NT2/D1 (cell line): ENCODE measurements at regions not wholly inside any gene's neighbourhood (a gene's known extent, or its start where the extent isn't known, plus 50 kb on each side); places are given as distances from the start of the nearest gene placed in this dataset.

Experiments used
- DNase-seq: peaks from one replicate; pipeline ENCODE4 v3.0.0-alpha.2; 2011; ENCODE audit warnings: low read depth, low spot score
- H3K27me3 ChIP-seq: 2 replicates; pipeline ENCODE4 v1.6.0; 2011; ENCODE audit warnings: mild to moderate bottlenecking; ENCODE audit not compliant: insufficient read length, insufficient read depth
- H3K36me3 ChIP-seq: 2 replicates; pipeline ENCODE4 v1.6.1; 2011; ENCODE audit warnings: mild to moderate bottlenecking, low read length, mixed read lengths; ENCODE audit not compliant: insufficient read depth, insufficient read length
- H3K4me1 ChIP-seq: 2 replicates; pipeline ENCODE4 v1.5.1; 2011; ENCODE audit not compliant: insufficient read depth, insufficient read length
- H3K4me3 ChIP-seq: 2 replicates; pipeline ENCODE4 v1.5.1; 2011; ENCODE audit warnings: low read depth; ENCODE audit not compliant: insufficient read length
- H3K9ac ChIP-seq: 2 replicates; pipeline ENCODE4 v1.6.0; 2011; ENCODE audit warnings: low read depth; ENCODE audit not compliant: insufficient read length
- H3K9me3 ChIP-seq: 2 replicates; pipeline ENCODE4 v1.5.1; 2011; ENCODE audit warnings: mild to moderate bottlenecking, low read length; ENCODE audit not compliant: insufficient read depth
- SUZ12 ChIP-seq: IDR thresholded peaks from 2 replicates; pipeline ENCODE4 v1.6.1; 2011; ENCODE audit not compliant: insufficient read length, insufficient read depth; ENCODE audit errors: extremely low read depth
- YY1 ChIP-seq: IDR thresholded peaks from 2 replicates; pipeline ENCODE4 v1.6.1; 2011; ENCODE audit not compliant: insufficient read length, insufficient read depth
- ZNF274 ChIP-seq: IDR thresholded peaks from 2 replicates; pipeline ENCODE4 v1.6.1; 2011; ENCODE audit warnings: mild to moderate bottlenecking, low read depth, low read length

DNA sequence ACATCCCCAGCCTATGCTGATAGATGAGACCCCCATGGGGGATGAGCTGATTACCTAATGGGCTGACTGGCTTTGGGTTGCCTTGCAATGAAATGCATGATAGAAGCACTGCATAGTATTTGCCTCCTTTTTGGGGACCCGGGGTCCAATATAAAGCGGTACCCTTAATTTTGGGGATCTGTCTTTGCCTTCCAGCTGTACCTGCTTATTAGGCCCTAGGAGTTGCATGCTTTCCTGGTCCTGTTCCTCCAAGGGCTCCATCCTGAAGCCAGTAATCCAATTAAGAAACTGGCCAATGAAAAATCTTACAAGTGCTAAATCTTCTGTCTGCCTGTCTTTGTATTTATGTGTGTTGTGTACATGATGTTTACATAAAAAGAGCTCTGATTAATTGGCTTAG lies 791.6 kb downstream of the TRIML1 start:
- Histone ChIP-seq H3K27me3 (no peaks in the 10 kb centered on the region), H3K4me3 (no peak overlapping the region), H3K36me3 (no peaks in the 10 kb centered on the region), H3K9me3 (peaks cover 12% of the 10 kb centered on the region), H3K4me1 (no peaks in the 10 kb centered on the region), H3K9ac (no peak overlapping the region)
- peak; percentile 2 for DNase-seq
- TF ChIP-seq YY1 (no peak), ZNF274 (no peak), SUZ12 (no peak)

DNA sequence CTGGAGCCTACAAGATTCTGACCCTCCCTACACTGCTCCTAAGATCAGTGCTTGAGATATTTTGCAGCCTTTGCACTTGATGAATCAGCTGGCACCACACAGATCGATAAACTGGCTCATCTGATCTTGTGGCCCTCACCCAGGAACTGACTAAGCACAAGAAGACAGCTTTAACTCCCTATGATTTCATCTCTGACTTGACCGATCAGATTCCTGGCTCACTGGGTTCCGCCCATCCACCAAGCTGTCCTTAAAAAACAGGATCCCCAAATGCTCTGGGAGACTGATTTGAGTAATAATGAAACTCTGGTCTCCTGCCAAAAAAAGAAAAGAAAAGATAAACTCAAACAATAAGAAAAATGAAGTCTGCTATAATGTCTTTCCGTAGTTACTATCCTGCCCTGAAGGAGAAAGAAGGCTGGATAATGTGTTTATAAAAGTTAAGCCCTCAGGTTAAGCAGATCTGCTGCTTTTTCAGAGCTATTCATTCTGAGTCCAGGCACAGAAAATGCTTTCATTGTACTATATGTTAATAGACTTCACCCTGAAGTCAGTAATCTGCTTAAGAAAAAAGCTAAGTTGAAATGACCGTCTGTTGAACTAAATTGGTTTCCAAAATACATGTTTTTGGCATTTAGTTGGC lies 795.2 kb downstream of the TRIML1 start:
- DNase-seq, result no peak
- TF ChIP-seq ZNF274, result no peak
- TF ChIP-seq YY1, result no peak
- no peak for TF ChIP-seq SUZ12

DNA sequence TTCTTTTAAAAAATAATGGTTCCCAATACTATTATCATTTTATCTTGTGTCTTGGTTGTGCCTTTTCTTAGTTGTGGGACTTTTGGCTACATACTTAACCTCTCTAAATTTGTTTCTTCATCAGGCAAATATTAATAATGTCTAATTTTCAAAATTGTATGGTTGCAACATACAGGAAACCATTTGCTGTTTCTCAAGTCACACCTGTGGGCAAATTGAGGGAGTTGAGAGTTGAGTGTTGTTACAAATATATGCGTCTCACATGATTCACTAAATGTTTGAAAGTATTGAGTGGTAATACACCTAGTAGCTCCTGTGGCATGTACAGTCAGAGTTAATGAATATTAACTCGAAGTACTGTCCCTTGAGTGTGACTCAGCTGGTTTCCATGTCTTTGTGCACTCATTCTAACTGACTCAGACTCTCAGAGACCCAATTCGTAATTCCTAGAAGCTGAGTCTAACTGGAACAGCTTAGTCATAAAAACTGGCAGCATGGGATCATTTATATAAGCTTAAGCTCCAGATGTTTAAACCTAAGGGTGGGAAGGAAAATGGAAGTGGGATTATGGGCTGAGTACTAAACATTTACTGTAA lies 802.4 kb downstream of the TRIML1 start:
- Histone ChIP-seq H3K4me3 (no peak overlapping the region), H3K27me3 (no peaks in the 10 kb centered on the region), H3K36me3 (no peaks in the 10 kb centered on the region), H3K9me3 (no peaks in the 10 kb centered on the region), H3K9ac (no peak overlapping the region), H3K4me1 (no peaks in the 10 kb centered on the region)
- DNase-seq, result no peak
- no peak for TF ChIP-seq SUZ12
- TF ChIP-seq YY1, result no peak
- TF ChIP-seq ZNF274, result no peak

More for the DNA sequence above, 795.2 kb downstream of the TRIML1 start:
- Histone ChIP-seq H3K9ac (no peak overlapping the region), H3K4me1 (no peaks in the 10 kb centered on the region), H3K36me3 (no peaks in the 10 kb centered on the region), H3K9me3 (peaks cover 12% of the 10 kb centered on the region), H3K4me3 (no peak overlapping the region), H3K27me3 (no peaks in the 10 kb centered on the region)

DNA sequence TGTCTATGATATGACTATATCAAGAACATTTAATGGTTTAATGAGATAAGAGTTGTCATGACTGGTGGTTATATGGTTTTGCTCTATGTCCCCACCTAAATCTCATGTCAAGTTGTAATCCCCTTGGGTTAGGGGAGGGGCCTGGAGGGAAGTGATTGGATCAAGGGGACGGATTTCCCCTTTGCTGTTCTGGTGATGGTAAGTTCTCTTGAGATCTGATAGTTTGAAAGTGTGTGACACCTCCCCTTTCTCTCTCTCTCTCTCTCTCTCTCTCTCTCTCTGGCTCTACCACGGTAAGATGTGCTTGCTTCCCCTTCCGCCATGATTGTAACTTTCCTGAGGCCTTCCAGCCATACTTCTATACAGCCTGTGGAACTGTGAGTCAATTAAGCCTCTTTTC lies 803.4 kb downstream of the TRIML1 start:
- no peaks in the 10 kb centered on the region for H3K9me3 ChIP-seq
- H3K27me3 ChIP-seq, result no peaks in the 10 kb centered on the region
- no peak overlapping the region for H3K9ac ChIP-seq
- DNase-seq, result no peak
- no peak overlapping the region for H3K4me3 ChIP-seq
- H3K36me3 ChIP-seq, result no peaks in the 10 kb centered on the region
- no peak for TF ChIP-seq SUZ12
- TF ChIP-seq YY1, result no peak
- TF ChIP-seq ZNF274, result no peak
- H3K4me1 ChIP-seq, result no peaks in the 10 kb centered on the region

DNA sequence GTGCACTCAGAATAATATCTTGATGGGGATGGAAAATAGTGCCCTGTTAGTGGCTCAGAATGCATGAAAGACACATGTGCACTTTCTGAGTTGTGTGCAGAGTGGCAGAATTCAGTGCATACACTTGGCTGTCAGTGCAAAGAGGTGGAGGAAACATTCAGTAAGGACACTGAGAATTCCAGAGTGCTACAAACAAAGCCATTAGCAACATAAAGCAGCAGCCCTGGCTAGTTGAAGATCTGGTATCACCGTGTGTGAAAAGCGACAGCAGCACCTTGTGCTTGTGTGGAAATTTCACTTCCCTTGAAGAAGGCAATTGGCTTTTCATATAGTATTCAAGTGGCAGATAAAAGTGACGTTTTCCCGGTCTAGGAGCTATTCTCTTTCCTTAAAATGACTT lies 810.4 kb downstream of the TRIML1 start:
- H3K4me1 ChIP-seq, result no peaks in the 10 kb centered on the region
- TF ChIP-seq SUZ12 (no peak), ZNF274 (no peak), YY1 (no peak)
- no peak for DNase-seq
- H3K27me3 ChIP-seq, result no peaks in the 10 kb centered on the region
- no peak overlapping the region for H3K4me3 ChIP-seq
- no peaks in the 10 kb centered on the region for H3K9me3 ChIP-seq
- no peaks in the 10 kb centered on the region for H3K36me3 ChIP-seq
- no peak overlapping the region for H3K9ac ChIP-seq

DNA sequence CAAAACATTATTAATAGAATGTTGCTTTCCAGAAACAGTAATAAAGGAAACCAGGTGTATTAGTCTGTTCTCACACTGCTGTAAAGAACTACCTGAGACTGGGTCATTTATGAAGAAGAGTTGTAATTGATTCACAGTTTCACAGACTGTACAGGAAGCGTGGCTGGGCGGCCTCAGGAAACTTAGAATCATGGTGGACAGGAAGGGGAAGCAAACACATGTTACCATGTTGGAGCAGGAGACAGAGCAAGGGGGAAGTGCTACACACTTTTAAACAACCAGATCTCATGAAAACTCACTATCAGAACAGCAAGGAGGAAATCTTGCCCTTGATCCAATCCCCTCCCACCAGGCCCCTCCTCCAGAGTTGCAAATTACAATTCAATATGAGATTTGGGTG lies 815.8 kb downstream of the TRIML1 start:
- Histone ChIP-seq H3K9me3 (no peaks in the 10 kb centered on the region), H3K4me3 (no peak overlapping the region), H3K27me3 (no peaks in the 10 kb centered on the region), H3K36me3 (no peaks in the 10 kb centered on the region), H3K4me1 (no peaks in the 10 kb centered on the region), H3K9ac (no peak overlapping the region)
- DNase-seq, result no peak
- no peak for TF ChIP-seq SUZ12
- TF ChIP-seq ZNF274, result no peak
- no peak for TF ChIP-seq YY1

DNA sequence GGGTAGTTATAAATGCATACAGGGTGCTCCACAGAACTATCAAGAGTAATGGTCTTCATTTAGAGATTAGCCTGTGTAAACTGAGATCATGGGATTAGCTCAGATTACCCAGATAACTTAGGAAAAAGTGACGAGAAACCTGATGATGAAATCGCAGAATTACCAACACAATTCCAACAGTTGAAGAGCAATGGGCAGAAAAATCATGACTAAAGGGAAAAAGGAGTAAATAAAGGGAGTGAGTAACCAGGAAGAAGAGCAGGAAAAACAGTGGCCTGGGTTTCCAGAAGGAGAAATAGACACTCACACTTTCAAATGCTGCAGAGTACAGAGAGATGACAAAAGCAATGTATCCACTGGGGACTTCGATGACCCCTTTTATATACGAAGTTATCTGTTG lies 817.3 kb downstream of the TRIML1 start:
- Histone ChIP-seq H3K36me3 (no peaks in the 10 kb centered on the region), H3K9ac (no peak overlapping the region), H3K27me3 (no peaks in the 10 kb centered on the region), H3K4me1 (no peaks in the 10 kb centered on the region), H3K4me3 (no peak overlapping the region), H3K9me3 (no peaks in the 10 kb centered on the region)
- TF ChIP-seq SUZ12, result no peak
- no peak for TF ChIP-seq YY1
- no peak for TF ChIP-seq ZNF274
- no peak for DNase-seq

DNA sequence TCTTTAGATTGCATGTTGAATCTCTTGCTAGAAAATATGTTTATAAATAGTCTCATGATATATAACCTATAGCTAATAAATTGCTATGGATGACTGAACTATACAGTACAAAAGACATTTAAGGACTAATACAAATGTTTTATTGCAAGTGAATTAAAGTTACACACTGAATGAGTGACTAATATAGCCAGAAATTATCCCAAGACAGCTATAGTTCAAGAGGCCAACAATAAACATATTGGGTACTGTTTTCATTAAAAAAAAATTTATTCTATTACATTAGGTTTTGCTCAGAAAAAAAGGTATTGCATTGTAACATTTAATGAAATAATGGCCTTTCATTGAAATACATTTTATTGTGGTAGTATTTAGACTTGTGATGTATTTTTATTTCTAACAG lies 819.1 kb downstream of the TRIML1 start:
- Histone ChIP-seq H3K9me3 (no peaks in the 10 kb centered on the region), H3K27me3 (no peaks in the 10 kb centered on the region), H3K4me1 (no peaks in the 10 kb centered on the region), H3K9ac (no peak overlapping the region), H3K36me3 (no peaks in the 10 kb centered on the region), H3K4me3 (no peak overlapping the region)
- no peak for DNase-seq
- TF ChIP-seq YY1 (no peak), ZNF274 (no peak), SUZ12 (no peak)
